ENCODE measurements at regions not wholly inside any gene's neighbourhood (a gene's known extent, or its start where the extent isn't known, plus 50 kb on each side); places are given as distances from the start of the nearest gene placed in this dataset.
"Not testable (repeated sequence)": the region's sequence is repeated elsewhere in the genome, so short reads cannot be mapped to it uniquely, and the experiment has no call there.

DNA sequence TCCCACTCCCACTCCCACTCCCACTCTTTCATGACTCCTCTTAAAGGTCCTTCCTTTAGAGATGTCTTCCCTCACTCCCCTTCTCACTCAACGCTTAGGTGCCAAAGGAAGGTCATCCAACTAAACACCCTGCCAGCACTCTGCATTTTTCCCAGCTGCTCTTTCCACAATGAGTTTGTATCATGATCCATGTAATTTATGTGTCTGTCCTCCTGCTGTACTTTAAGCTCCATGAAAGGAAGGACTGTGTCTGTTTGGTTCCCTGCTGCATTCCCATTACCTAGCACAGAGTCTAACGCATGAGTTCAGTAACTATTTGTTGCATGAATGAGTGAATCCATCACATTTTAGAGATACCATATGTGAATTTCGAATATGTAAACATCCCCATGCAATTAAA, 252.7 kb downstream of the KIF20B start:
- DNase-seq, result no peak

GRCh38 chr10:89954787-89955566, 253.6 kb downstream of the KIF20B start:
- DNase-seq, result no peak

GRCh38 chr10:89959433-89960110, 258.2 kb downstream of the KIF20B start:
- no peak for DNase-seq

GRCh38 chr10:89963451-89964102, 262.2 kb downstream of the KIF20B start:
- no peak for DNase-seq

DNA sequence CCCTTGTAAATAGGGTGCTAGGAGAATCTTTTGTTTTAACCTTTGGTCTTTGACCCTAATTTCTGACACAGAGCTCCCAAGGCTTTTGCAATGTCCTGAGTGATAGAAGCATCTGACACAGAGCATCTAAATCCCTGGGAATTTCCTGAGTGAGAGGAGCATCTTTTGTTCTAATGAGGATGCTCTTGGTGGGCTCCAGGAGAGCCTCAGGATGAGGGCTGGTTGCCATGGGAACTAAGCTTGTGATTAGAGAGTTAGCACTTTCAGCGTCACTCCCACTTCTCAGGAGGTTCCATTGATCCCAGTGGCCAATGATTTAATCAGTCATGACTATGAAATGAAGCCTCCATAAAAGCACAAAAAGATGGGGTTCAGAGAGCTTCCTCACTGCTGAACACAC, 264.8 kb downstream of the KIF20B start:
- DNase-seq, result no peak

DNA sequence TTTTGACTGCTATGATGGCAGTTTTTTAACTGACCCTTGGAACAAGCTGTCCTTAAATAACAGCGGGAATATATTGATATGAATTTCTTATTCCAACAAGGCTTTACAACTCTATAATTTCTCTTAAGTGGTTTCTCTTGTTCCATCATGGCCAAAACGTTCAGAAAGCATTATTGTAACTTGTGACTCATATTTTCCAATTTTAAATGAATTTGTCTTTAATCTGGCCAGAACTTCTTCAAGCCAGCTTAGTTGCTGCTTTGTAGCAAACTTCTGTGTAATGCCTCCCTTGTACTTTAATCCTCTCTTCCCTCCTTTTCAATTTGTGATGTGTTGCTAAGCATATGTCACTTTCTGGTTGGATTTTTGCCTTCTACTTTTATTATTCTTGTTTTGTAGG, 271.9 kb downstream of the KIF20B start:
- no peak for DNase-seq

DNA sequence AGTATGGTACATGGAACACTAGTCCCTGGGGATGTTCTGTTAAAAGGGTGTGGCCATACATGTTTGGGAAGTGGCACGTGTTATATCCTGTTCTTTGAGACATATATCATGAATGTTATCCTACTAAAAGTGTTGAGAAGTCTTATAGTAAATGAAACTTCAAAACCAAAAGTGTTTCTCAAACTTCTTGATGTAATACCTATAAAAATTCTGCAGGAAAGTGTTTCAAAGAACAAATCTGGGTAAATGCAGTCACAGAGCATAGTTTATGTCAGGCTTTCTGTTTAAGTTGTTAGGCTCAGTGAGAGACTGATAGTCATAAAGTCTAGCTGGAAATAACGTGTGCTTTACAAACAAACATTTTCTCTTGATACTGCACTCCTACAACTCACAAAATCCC, 273.7 kb downstream of the KIF20B start:
- no peak for DNase-seq

GRCh38 chr10:89975771-89976170, 274.4 kb downstream of the KIF20B start:
- no peak for DNase-seq

DNA sequence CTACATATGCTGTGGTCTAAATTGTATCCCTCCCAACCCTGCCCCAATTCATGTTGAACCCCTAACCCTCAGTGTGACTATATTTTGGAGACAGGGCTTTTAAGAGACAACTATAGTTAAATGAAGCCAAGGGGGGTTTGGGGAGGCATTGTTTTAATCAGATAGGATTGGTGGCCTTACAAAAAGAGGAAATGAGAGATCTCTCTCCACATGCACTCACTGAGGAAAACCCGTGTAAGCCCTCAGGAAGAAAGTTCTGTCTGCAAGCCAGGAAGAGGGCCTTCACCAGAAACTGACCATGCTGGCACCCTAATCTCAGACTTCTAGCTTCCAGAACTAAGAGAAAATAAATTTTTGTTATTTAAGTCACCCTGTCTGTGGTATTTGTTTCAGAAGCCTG, 276.7 kb downstream of the KIF20B start:
- no peak for DNase-seq

- DNase-seq, result no peak
These were observed 278.3 kb downstream of the KIF20B start for GRCh38 chr10:89979726-89980125.

- no peak for DNase-seq
These were observed 278.8 kb downstream of the KIF20B start for GRCh38 chr10:89980166-89980565.

DNA sequence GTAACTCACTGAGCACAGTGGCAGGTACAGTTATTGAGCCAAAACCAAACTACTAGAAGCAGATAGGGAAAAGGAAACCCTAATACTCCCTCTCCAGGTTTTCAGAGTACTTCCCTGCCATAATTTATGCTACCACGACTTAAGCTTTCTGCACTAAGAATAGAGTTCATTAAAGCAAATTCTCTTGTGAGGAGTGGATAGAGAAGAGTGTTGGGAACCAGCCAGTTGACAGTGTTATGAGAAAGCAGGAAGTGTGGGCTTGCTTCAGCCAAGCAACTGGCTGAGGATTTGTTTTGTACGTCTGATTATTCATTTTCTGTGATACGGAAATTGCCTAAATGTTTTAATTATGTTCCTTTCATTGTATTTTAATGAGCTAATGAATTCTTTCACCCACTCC, 280.5 kb downstream of the KIF20B start:
- no peak for DNase-seq

GRCh38 chr10:89985446-89985845, 284.1 kb downstream of the KIF20B start:
- no peak for DNase-seq

DNA sequence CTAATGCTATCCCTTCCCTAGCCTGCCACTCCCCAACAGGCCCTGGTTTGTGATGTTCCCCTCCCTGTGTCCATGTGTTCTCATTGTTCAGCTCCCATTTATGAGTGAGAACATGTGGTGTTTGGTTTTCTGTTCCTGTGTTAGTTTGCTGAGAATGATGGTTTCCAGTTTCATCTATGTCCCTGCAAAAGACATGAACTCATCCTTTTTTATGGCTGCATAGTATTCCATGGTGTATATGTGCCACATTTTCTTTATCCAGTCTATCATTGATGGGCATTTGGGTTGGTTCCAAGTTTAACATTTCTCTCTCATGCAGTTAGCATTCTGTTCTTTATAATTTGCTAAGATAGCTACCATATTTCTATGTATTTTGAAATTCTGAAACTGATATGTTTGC, 287.0 kb downstream of the KIF20B start:
- DNase-seq, result not testable (repeated sequence)

DNA sequence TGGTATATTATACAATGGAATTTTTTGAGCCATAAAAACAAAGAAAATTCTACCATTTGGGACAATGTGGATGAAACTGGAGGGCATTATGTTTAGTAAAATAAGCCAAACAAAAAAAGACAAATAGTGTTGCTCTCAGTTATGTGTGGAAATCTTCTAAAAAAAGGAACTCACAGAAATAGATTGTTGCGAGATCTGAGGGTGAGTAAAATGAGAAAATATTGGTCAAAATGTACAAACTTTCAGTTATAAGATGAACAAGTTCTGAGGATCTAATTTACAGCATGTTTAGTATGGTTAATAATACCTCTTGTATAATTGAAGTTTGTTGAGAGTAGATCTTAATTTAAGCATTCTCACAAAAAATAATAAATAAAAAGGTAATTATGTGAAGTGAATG, 291.2 kb downstream of the KIF20B start:
- no peak for DNase-seq

DNA sequence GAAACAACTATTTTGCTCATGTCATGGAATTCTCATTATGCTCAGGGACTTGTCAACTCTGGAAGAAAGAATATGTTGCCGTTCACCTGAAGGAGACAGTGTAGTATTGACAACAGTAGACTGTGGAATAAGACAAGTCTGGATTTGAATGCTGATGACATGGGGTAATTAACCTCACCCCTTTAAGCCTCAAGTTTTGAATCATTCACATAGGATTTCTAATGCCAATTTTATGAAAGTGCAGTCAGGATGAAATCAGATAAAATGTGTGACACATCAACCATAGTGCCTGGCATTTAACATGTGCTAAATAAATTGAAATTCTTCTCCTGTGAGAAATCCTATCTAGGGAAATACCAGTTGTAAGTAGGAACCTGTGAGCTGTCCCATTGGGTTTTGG, 305.8 kb downstream of the KIF20B start:
- DNase-seq, result no peak

- not testable (repeated sequence) for DNase-seq
These were observed 309.9 kb downstream of the KIF20B start for GRCh38 chr10:90011281-90011680.

- no peak for DNase-seq
These were observed 317.4 kb downstream of the KIF20B start for GRCh38 chr10:90018819-90019218.

DNA sequence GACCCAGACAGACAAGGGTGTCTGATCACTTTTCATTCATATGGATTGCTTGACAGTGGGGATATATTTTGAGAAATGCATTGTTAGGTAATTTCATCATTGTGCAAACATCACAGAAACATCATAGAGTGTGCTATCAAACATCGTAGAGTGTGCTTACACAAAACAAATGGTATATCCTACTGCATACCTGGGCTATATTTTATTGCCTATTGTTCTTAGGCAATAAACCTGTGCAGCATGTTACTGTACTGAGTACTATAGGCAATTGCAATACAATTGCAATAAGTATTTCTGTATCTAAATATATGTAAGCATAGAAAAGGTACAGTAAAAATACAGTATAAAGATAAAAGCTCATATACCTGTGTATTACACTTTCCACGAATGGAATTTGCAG, 319.1 kb downstream of the KIF20B start:
- DNase-seq, result no peak

- no peak for DNase-seq
These were observed 322.6 kb downstream of the KIF20B start for GRCh38 chr10:90023950-90024349.

GRCh38 chr10:90028312-90028711, 326.9 kb downstream of the KIF20B start:
- DNase-seq, result no peak

DNA sequence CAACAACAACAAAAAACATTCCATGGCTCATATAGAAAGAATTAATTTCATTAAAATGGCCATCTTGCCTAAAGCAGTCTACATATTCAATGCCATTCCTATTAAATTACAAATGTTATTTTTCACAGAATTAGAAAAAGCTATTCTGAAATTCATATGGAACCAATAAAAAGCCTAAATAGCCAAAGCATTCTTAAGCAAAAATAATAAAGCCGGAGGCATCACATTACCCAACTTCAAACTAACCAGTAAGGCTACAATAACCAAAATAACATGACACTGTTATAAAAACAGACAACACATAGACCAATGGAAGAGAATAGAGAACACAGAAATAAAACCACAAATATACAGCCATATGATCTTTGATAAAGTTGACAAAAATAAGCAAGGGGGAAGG, 330.4 kb downstream of the KIF20B start:
- no peak for DNase-seq

DNA sequence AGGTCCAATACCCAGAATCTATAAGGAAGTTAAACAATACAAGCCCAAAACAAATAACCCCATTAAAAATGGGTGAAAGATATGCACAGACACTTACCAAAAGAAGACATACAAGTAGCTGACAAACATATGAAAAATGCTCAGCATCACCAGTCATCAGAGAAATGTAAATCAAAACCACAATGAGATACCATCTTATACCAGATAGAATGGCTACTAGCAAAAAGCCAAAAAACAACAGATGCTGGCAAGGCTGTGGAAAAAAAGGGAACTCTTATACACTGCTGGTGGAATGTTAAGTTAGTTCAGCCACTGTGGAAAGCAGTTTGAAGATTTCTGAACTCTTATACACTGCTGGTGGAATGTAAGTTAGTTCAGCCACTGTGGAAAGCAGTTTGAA, 331.1 kb downstream of the KIF20B start:
- DNase-seq, result no peak

DNA sequence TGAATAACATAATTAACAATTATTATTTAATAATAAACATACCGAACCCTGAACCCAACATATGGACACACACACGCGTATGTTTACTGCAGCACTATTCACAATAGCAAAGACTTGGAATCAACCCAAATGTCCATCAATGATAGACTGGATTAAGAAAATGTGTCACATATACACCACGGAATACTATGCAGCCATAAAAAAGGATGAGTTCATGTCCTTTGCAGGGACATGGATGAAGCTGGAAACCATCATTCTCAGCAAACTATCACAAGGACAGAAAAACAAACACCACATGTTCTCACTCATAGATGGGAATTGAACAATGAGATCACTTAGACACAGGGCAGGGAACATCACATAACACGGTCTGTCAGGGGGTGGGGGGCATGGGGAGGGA, 333.5 kb downstream of the KIF20B start:
- not testable (repeated sequence) for DNase-seq
